SU-DHL-6 (cell line): ENCODE measurements at regions not wholly inside any gene's neighbourhood (a gene's known extent, or its start where the extent isn't known, plus 50 kb on each side); places are given as distances from the start of the nearest gene placed in this dataset.

ENCODE experiments used
- EZH2phosphoT487 ChIP-seq: fragments of 200-600 bp; sonication (generic), shearing (Covaris generic); conservative IDR thresholded peaks from 2 replicates; pipeline ENCODE4 v1.6.1; 2018; ENCODE audit warnings: mild to moderate bottlenecking, antibody characterized with exemption, low read length, moderate library complexity, mixed read lengths
- TF ChIP-seq, protein P1 (sequence below): fragments of 200-600 bp; sonication (generic); IDR thresholded peaks from one replicate; pipeline ENCODE4 v1.5.1; 2017; ENCODE audit warnings: antibody characterized with exemption, mild to moderate bottlenecking, low read length, moderate library complexity; ENCODE audit not compliant: insufficient read depth, poor library complexity, severe bottlenecking

DNA sequence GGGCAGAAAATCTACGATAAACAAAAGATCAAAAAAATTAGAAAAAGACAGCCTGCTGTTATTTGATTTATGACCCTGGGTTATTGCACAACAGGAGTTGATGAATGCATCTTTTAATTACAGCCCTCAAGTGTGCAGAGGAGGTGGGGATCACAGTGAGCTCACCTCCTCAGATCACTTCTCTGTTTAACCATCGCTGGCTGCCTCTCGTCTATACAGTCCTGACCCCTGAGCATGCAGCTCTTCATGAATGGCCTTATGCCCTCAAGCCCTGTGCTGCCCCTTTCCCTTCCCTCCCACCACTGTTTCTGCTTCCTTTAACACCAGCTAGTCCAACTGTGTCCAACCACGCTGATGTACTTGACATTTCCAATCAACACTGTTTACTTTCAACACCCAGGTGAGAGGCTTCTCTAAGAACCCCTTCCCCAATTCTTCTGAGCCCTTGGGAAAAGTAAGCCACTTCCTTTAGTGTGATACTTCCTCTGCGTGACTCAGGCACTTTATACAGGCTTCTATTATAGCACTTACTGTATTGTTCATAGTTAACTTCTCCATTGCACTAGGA is 60.6 kb upstream of the RIPOR2 start:
- TF ChIP-seq, protein P1, sequence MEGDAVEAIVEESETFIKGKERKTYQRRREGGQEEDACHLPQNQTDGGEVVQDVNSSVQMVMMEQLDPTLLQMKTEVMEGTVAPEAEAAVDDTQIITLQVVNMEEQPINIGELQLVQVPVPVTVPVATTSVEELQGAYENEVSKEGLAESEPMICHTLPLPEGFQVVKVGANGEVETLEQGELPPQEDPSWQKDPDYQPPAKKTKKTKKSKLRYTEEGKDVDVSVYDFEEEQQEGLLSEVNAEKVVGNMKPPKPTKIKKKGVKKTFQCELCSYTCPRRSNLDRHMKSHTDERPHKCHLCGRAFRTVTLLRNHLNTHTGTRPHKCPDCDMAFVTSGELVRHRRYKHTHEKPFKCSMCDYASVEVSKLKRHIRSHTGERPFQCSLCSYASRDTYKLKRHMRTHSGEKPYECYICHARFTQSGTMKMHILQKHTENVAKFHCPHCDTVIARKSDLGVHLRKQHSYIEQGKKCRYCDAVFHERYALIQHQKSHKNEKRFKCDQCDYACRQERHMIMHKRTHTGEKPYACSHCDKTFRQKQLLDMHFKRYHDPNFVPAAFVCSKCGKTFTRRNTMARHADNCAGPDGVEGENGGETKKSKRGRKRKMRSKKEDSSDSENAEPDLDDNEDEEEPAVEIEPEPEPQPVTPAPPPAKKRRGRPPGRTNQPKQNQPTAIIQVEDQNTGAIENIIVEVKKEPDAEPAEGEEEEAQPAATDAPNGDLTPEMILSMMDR = no peak
- TF ChIP-seq EZH2phosphoT487 = no peak
